Stimulated activated memory B cell treated with anti-CD40 and anti-IgM and Interleukin-4, amounts not matched to agents 10 μg/mL and 1 μg/mL and 100 μg/mL, for 72 hours (primary cell): ENCODE measurements at regions not wholly inside any gene's neighbourhood (a gene's known extent, or its start where the extent isn't known, plus 50 kb on each side); places are given as distances from the start of the nearest gene placed in this dataset.
"Not testable (repeated sequence)": the region's sequence is repeated elsewhere in the genome, so short reads cannot be mapped to it uniquely, and the experiment has no call there.

Source experiments
- ATAC-seq: fragments of 150-1000 bp; cut with Tn5 transposase; 2 replicates; pipeline ENCODE4 v1.10.0; 2021
- H3K27ac Mint-ChIP-seq: one replicate; pipeline ENCODE4 v1.8.0; 2022; ENCODE audit warnings: mild to moderate bottlenecking, mixed read lengths
- H3K27me3 Mint-ChIP-seq: one replicate; pipeline ENCODE4 v1.8.0; 2022; ENCODE audit warnings: mixed read lengths
- H3K36me3 Mint-ChIP-seq: one replicate; pipeline ENCODE4 v1.8.0; 2022; ENCODE audit warnings: mixed read lengths
- H3K4me1 Mint-ChIP-seq: one replicate; pipeline ENCODE4 v1.8.0; 2022; ENCODE audit warnings: mixed read lengths
- H3K4me3 Mint-ChIP-seq: one replicate; pipeline ENCODE4 v1.8.0; 2022; ENCODE audit warnings: mild to moderate bottlenecking, moderate library complexity, mixed read lengths
- H3K9me3 Mint-ChIP-seq: one replicate; pipeline ENCODE4 v1.8.0; 2022; ENCODE audit warnings: mixed read lengths

DNA sequence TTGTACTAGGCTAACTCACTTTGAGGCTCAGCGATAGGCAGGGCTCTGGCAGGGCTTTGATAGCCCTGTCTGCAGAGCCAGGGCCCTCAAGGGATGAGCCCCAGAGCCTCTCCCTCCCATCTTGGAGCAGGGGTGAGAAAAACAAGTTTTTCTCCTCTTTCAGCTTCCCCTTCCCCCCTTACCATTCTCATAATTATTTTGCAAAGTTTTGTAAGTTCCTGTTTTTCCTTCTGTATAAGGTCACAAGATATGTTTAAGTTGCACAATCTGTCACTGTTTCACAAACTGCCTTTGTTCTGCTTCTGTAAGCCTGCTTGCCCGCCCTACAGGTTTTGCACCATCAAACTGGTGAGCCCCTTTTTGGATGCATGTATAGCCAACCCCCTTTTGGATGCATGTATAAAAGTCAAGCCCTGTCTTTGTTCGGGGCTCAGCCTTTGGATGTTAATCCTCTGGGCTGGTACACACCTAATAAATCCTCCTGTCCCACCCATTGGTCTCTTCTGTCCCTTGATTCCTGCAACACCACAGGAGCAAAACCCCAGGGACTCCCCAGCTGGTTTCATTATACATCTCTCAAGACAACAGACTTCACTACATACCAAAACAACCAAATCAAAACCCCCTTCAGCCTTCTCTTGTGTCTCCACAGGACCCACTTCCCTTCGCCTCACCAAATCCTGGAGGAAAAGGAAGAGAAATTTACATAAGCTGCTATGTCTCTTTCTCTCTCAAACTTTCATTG lies 52.5 kb upstream of the RESF1 start:
- ATAC-seq: peak; percentile 97
- H3K27ac Mint-ChIP-seq: peak overlapping the region; percentile 98
- no peaks in the 10 kb centered on the region for H3K27me3 Mint-ChIP-seq
- H3K4me1 Mint-ChIP-seq: peaks cover 40% of the 10 kb centered on the region
- peaks cover 34% of the 10 kb centered on the region for H3K9me3 Mint-ChIP-seq
- peaks cover 40% of the 10 kb centered on the region for H3K36me3 Mint-ChIP-seq
- H3K4me3 Mint-ChIP-seq: peak overlapping the region; percentile 58

DNA sequence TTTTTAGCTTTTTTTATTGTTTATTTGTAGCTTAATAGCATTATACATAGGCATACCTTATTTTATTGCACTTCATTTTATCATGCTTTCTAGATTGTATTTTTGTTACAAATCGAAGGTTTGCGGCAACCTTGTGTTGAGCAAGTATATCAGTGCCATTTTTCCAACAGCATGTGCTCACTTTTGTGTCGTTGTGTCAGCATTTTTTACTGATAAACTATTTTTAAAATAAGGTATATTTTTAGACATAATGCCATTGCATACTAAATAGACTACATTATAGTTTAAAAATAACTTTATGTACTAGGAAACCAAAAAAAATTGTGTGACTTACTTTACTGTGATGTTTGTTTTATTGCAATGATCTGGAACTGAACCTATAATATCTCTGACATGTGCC lies 56.2 kb upstream of the RESF1 start:
- H3K4me1 Mint-ChIP-seq: peaks cover 46% of the 10 kb centered on the region
- H3K9me3 Mint-ChIP-seq: peaks cover 30% of the 10 kb centered on the region
- no peak for ATAC-seq
- no peak overlapping the region for H3K27ac Mint-ChIP-seq
- no peaks in the 10 kb centered on the region for H3K27me3 Mint-ChIP-seq
- H3K36me3 Mint-ChIP-seq: peaks cover 47% of the 10 kb centered on the region
- no peak overlapping the region for H3K4me3 Mint-ChIP-seq

GRCh38 chr12:31900271-31900670 lies 58.9 kb upstream of the RESF1 start:
- peaks cover 22% of the 10 kb centered on the region for H3K9me3 Mint-ChIP-seq
- H3K4me1 Mint-ChIP-seq: peaks cover 50% of the 10 kb centered on the region
- no peak for ATAC-seq
- H3K36me3 Mint-ChIP-seq: peaks cover 43% of the 10 kb centered on the region
- H3K4me3 Mint-ChIP-seq: no peak overlapping the region
- H3K27me3 Mint-ChIP-seq: no peaks in the 10 kb centered on the region
- peak overlapping the region; percentile 58 for H3K27ac Mint-ChIP-seq

- Mint-ChIP-seq H3K36me3 (peaks cover 51% of the 10 kb centered on the region), H3K27me3 (no peaks in the 10 kb centered on the region), H3K4me1 (peaks cover 51% of the 10 kb centered on the region), H3K27ac (peak overlapping the region; percentile 98), H3K9me3 (peaks cover 25% of the 10 kb centered on the region), H3K4me3 (no peak overlapping the region)
- ATAC-seq: no peak
Measured at GRCh38 chr12:31899109-31899508, 60.1 kb upstream of the RESF1 start.

- Mint-ChIP-seq H3K36me3 (peaks cover 56% of the 10 kb centered on the region), H3K27ac (peak overlapping the region; percentile 98), H3K27me3 (no peaks in the 10 kb centered on the region), H3K4me3 (peak overlapping the region; percentile 75), H3K9me3 (peaks cover 25% of the 10 kb centered on the region), H3K4me1 (peaks cover 51% of the 10 kb centered on the region)
- ATAC-seq: peak; percentile 49
Measured at GRCh38 chr12:31897781-31898503, 61.3 kb upstream of the RESF1 start.

GRCh38 chr12:31897092-31897491 lies 62.1 kb upstream of the RESF1 start:
- H3K4me3 Mint-ChIP-seq: peak overlapping the region; percentile 75
- H3K36me3 Mint-ChIP-seq: peaks cover 62% of the 10 kb centered on the region
- H3K27me3 Mint-ChIP-seq, ATAC-seq: not testable (repeated sequence)
- peak overlapping the region; percentile 98 for H3K27ac Mint-ChIP-seq
- H3K9me3 Mint-ChIP-seq: peaks cover 27% of the 10 kb centered on the region
- H3K4me1 Mint-ChIP-seq: peaks cover 51% of the 10 kb centered on the region

DNA sequence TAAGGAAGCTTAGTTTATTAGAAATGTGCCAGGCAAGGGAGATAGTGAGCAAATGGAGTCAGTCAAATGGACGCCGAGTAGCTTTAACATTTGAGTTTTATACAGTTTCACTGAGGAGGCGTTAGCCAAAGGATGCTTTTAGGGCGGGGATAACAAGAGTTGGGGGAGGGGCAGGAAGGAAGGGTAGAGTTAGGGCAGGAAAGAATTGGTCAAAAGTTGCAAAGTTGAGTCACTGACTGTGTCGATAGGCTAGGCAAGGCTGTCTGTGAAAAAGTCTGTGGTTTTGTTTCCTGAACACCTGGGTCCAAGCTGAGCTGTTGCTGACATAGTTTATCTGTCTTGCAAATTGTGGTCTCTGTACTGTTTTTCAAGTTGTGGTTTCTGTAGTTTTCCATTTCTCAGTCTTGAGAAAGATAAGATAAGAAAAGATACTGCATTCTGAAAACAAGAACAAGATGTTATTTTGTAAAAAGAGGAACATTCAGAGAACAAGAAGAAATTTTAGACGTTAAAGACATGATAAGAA lies 62.6 kb upstream of the RESF1 start:
- peaks cover 63% of the 10 kb centered on the region for H3K36me3 Mint-ChIP-seq
- no peaks in the 10 kb centered on the region for H3K27me3 Mint-ChIP-seq
- peaks cover 51% of the 10 kb centered on the region for H3K4me1 Mint-ChIP-seq
- H3K27ac Mint-ChIP-seq: peak overlapping the region; percentile 98
- ATAC-seq: peak; percentile 100
- H3K4me3 Mint-ChIP-seq: peak overlapping the region; percentile 75
- peaks cover 28% of the 10 kb centered on the region for H3K9me3 Mint-ChIP-seq

GRCh38 chr12:31895449-31896150 lies 63.6 kb upstream of the RESF1 start:
- Mint-ChIP-seq H3K9me3 (peaks cover 28% of the 10 kb centered on the region), H3K27ac (peak overlapping the region; percentile 98), H3K27me3 (no peaks in the 10 kb centered on the region), H3K4me1 (peaks cover 59% of the 10 kb centered on the region), H3K4me3 (peak overlapping the region; percentile 8), H3K36me3 (peaks cover 62% of the 10 kb centered on the region)
- no peak for ATAC-seq

GRCh38 chr12:31890295-31891285 lies 68.6 kb upstream of the RESF1 start:
- Mint-ChIP-seq H3K27ac (peak overlapping the region; percentile 97), H3K27me3 (no peaks in the 10 kb centered on the region), H3K9me3 (peaks cover 11% of the 10 kb centered on the region), H3K4me3 (no peak overlapping the region), H3K36me3 (peaks cover 47% of the 10 kb centered on the region), H3K4me1 (peaks cover 51% of the 10 kb centered on the region)
- peak; percentile 73 for ATAC-seq

DNA sequence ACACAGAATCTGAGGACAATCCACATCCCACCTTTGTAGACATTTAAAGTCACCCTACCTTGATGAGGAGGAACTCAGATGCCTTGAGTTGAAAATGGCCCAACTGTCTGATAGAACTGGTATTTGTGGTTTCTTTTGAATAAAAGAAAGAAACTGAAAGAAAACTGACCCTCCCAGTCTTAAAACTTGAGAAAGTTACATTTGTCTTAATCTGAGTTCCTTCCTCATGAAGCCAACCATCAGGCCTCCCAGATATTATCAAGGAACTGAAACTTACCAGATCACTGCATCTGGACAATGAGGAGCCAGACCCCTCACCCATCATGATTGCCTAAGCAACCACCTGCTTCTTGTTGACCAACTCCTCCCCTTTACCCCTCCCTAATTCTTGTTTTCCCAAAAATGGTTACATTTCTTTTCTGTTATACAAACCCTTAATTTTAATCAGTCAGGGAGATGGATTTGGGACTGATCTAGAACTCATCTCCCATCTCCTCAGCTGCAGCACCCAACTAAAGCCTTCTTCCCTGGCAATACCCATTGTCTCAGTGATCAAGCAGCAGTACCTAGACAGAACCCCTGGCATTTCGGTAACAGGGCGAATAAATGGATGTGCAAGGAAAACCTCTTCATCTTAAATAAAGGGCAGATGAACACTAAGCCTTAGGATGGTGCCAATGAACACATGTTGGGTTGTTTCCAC lies 72.0 kb upstream of the RESF1 start:
- Mint-ChIP-seq H3K9me3 (peaks cover 7% of the 10 kb centered on the region), H3K4me3 (peak overlapping the region; percentile 92), H3K27ac (peak overlapping the region; percentile 97), H3K4me1 (peaks cover 61% of the 10 kb centered on the region), H3K27me3 (no peaks in the 10 kb centered on the region), H3K36me3 (peaks cover 49% of the 10 kb centered on the region)
- ATAC-seq: peak; percentile 81

DNA sequence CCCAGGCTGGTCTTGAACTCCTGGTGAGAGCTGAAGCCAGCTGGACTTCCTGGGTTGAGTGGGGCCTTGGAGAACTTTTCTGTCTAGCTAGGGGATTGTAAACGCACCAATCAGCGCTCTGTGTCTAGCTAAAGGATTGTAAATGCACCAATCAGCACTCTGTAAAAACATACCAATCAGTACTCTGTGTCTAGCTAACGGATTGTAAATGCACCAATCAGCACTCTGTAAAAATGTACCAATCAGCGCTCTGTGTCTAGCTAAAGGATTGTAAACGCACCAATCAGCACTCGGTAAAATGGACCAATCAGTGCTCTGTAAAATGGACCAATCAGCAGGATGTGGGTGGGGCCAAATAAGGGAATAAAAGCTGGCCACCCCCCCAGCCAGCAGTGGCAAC lies 76.5 kb upstream of the RESF1 start:
- H3K27ac Mint-ChIP-seq, ATAC-seq, H3K9me3 Mint-ChIP-seq, H3K4me3 Mint-ChIP-seq, H3K27me3 Mint-ChIP-seq: not testable (repeated sequence)
- peaks cover 64% of the 10 kb centered on the region for H3K4me1 Mint-ChIP-seq
- peaks cover 53% of the 10 kb centered on the region for H3K36me3 Mint-ChIP-seq

DNA sequence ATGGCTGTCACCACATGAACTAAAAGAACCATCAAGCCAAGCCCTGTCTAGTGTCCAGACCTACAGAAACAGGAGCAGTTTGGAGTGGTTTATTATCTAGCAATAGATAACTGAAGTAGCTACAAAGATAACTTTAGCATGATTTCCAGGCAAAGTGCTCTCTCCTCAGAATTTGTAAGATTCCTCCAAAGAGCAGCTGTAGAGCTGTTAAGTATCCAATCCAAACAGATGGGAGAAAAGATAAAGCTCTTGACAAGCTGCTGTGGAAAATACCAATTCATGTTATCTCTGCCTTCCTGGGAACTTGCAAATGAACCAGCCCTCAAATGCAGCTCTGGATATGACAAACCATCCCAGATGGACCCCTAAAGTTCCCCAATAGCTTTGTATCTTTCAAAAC lies 78.9 kb upstream of the RESF1 start:
- peaks cover 41% of the 10 kb centered on the region for H3K36me3 Mint-ChIP-seq
- H3K27me3 Mint-ChIP-seq: no peaks in the 10 kb centered on the region
- H3K4me3 Mint-ChIP-seq: no peak overlapping the region
- ATAC-seq: no peak
- H3K27ac Mint-ChIP-seq: peak overlapping the region; percentile 99
- H3K9me3 Mint-ChIP-seq: peaks cover 8% of the 10 kb centered on the region
- peaks cover 57% of the 10 kb centered on the region for H3K4me1 Mint-ChIP-seq

DNA sequence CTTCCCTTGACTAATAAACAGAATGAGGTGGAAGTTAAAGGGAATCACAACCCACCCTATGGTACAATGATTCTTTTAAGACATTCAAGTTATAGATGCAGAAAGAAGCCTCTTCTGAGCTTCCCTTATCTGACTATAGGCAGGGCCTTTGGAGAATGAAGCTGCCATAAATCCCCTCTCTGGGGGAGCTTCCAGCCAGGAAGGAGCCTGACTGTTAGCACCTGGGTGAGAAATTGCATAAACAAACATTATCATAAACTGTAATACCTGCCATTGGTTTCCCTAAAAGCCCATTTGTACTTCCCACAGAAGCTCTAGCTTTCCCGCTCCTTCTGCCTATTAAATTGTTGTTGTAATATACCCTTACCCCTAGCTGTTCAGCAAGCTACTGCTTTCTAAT lies 81.3 kb upstream of the RESF1 start:
- H3K27me3 Mint-ChIP-seq: no peaks in the 10 kb centered on the region
- ATAC-seq: no peak
- H3K27ac Mint-ChIP-seq: peak overlapping the region; percentile 99
- peaks cover 5% of the 10 kb centered on the region for H3K9me3 Mint-ChIP-seq
- no peak overlapping the region for H3K4me3 Mint-ChIP-seq
- H3K36me3 Mint-ChIP-seq: peaks cover 43% of the 10 kb centered on the region
- H3K4me1 Mint-ChIP-seq: peaks cover 62% of the 10 kb centered on the region
